B cell (primary cell): ENCODE measurements at regions not wholly inside any gene's neighbourhood (a gene's known extent, or its start where the extent isn't known, plus 50 kb on each side); places are given as distances from the start of the nearest gene placed in this dataset.

ENCODE experiments used
- ATAC-seq: fragments of 200-7000 bp; cut with Tn5 transposase; one replicate; pipeline ENCODE4 v1.10.0; 2021; ENCODE audit warnings: low read depth, mild to moderate bottlenecking, moderate number of reproducible peaks, moderate library complexity
- CTCF ChIA-PET: fragments of 350-600 bp; sonication (Branson Sonifier 250); formaldehyde crosslinking; loops from one replicate; lab custom pipeline; 2021; ENCODE audit warnings: antibody characterized with exemption, inconsistent platforms; lab: Charles Lee
- POLR2A ChIA-PET: fragments of 350-600 bp; sonication (Branson Sonifier 250); formaldehyde crosslinking; loops from one replicate; lab custom pipeline; 2021; ENCODE audit warnings: antibody characterized with exemption; lab: Charles Lee
- DNase-seq: peaks from one replicate; pipeline ENCODE4 v3.0.0; 2013
- H2AFZ ChIP-seq: 2 replicates; pipeline ENCODE4 v1.6.1; 2012; ENCODE audit warnings: mild to moderate bottlenecking, low read depth, low read length; ENCODE audit not compliant: insufficient read depth, poor library complexity, severe bottlenecking
- H3K27ac ChIP-seq, 2 donors: 1 replicate in 1 of 2; 2 replicates in 1 of 2; pipeline ENCODE4 v1.5.1; 2012 to 2013; ENCODE audit warnings: low read length in 2 of 2, mild to moderate bottlenecking in 2 of 2, moderate library complexity in 1 of 2
- H3K27me3 ChIP-seq, 4 experiments: fragments of 200-600 bp in 1 of 4; sonication (generic) in 1 of 4; replicated peaks in 1 of 4; 1 replicate in 2 of 4; 2 replicates in 2 of 4; pipeline versions ENCODE4 v1.6.1 to v1.7.0; 2013 to 2016; ENCODE audit warnings: low read length in 3 of 4, mild to moderate bottlenecking in 2 of 4, mixed read lengths in 1 of 4, moderate library complexity in 1 of 4; ENCODE audit not compliant: insufficient read depth in 4 of 4, control insufficient read depth in 3 of 4; ENCODE audit errors: control extremely low read depth in 1 of 4
- H3K36me3 ChIP-seq, 2 experiments: replicated peaks in 1 of 2; 1 replicate in 1 of 2; 2 replicates in 1 of 2; pipeline versions ENCODE4 v1.6.1 to v1.7.1; 2013; ENCODE audit warnings: low read length in 1 of 2; ENCODE audit not compliant: insufficient read depth in 2 of 2, control insufficient read depth in 1 of 2; ENCODE audit errors: control extremely low read depth in 1 of 2, extremely low read depth in 1 of 2
- H3K4me1 ChIP-seq, 2 donors: fragments of 200-600 bp in 1 of 2; sonication (generic) in 1 of 2; 1 replicate in 1 of 2; 2 replicates in 1 of 2; pipeline versions ENCODE4 v1.5.1 to v1.6.1; 2013 to 2017; ENCODE audit warnings: low read length in 2 of 2; ENCODE audit not compliant: control insufficient read depth in 2 of 2, insufficient read depth in 2 of 2
- H3K4me2 ChIP-seq: replicated peaks from 2 replicates; pipeline ENCODE3; 2012; ENCODE audit warnings: mild to moderate bottlenecking, low read depth, low read length; ENCODE audit not compliant: poor library complexity, severe bottlenecking
- H3K4me3 ChIP-seq, 5 experiments: fragments of 200-600 bp in 1 of 5; sonication (generic) in 1 of 5; 1 replicate in 3 of 5; 2 replicates in 2 of 5; pipeline versions ENCODE4 v1.5.1 to v1.7.0; 2011 to 2016; ENCODE audit warnings: low read length in 4 of 5, mild to moderate bottlenecking in 4 of 5, low read depth in 2 of 5, control low read depth in 1 of 5, moderate library complexity in 1 of 5; ENCODE audit not compliant: insufficient read depth in 1 of 5; ENCODE audit errors: control extremely low read depth in 1 of 5, extremely low read depth in 1 of 5
- H3K79me2 ChIP-seq: fragments of 200-600 bp; sonication (generic); one replicate; pipeline ENCODE4 v1.6.0; 2016; ENCODE audit warnings: low read length; ENCODE audit not compliant: control insufficient read depth, insufficient read depth
- H3K9ac ChIP-seq: fragments of 200-600 bp; sonication (generic); 2 replicates; pipeline ENCODE4 v1.6.1; 2017; ENCODE audit warnings: mild to moderate bottlenecking, low read length, moderate library complexity
- H3K9me3 ChIP-seq, 3 donors: one replicate each; pipeline versions ENCODE4 v1.6.1 to v1.7.1; 2013; ENCODE audit warnings: low read length in 2 of 3; ENCODE audit not compliant: control insufficient read depth in 2 of 3, insufficient read depth in 1 of 3; ENCODE audit errors: control extremely low read depth in 1 of 3
- H4K20me1 ChIP-seq: 2 replicates; pipeline ENCODE4 v1.6.0; 2012; ENCODE audit warnings: mild to moderate bottlenecking, low read length; ENCODE audit not compliant: insufficient read depth, control insufficient read depth, poor library complexity, severe bottlenecking
- H3K27ac Mint-ChIP-seq: one replicate; pipeline ENCODE4 v1.8.0; 2021; ENCODE audit warnings: mixed read lengths
- H3K27me3 Mint-ChIP-seq: one replicate; pipeline ENCODE4 v1.8.0; 2021; ENCODE audit warnings: mixed read lengths
- H3K4me1 Mint-ChIP-seq: one replicate; pipeline ENCODE4 v1.8.0; 2021; ENCODE audit warnings: mixed read lengths
- H3K4me3 Mint-ChIP-seq: one replicate; pipeline ENCODE4 v1.8.0; 2021; ENCODE audit warnings: mixed read lengths
- H3K9me3 Mint-ChIP-seq: one replicate; pipeline ENCODE4 v1.8.0; 2022; ENCODE audit warnings: mixed read lengths; ENCODE audit not compliant: insufficient read depth
- CTCF ChIP-seq: fragments of 200-600 bp; IDR thresholded peaks from one replicate; pipeline ENCODE4 v1.8.0; 2022; ENCODE audit warnings: antibody characterized with exemption, mild to moderate bottlenecking
- EZH2 ChIP-seq: IDR thresholded peaks from 2 replicates; pipeline ENCODE4 v1.6.1; 2012; ENCODE audit warnings: borderline replicate concordance, low read depth, mild to moderate bottlenecking, moderate library complexity, low read length; ENCODE audit not compliant: insufficient read depth, poor library complexity, severe bottlenecking
- WGBS: methylation state at CpG from one replicate; pipeline ENCODE4 v1.1.5; 2013; ENCODE audit warnings: missing lambda C conversion rate; ENCODE audit not compliant: insufficient coverage; 5-methylcytosine and 5-hydroxymethylcytosine counted together
- intact Hi-C: fragments of 100-400 bp; cut with micrococcal nuclease; formaldehyde crosslinking; loops from one replicate; pipeline ENCODE4 v1.10.0; 2022

GRCh38 chr11:104759464-104759863 lies 138.8 kb downstream of the CASP12 start:
- intact Hi-C loops, result no loop called here
- no CpG with 5 or more reads among the region's 1 CpG for WGBS
- ATAC-seq (no peak), DNase-seq (no peak)
- peaks cover 0 to 9% (median 7%) of the 10 kb centered on the region in 3 donors for H3K9me3 ChIP-seq
- Mint-ChIP-seq H3K27ac (no peak overlapping the region), H3K27me3 (no peaks in the 10 kb centered on the region), H3K4me1 (peaks cover 7% of the 10 kb centered on the region), H3K9me3 (peaks cover 12% of the 10 kb centered on the region), H3K4me3 (no peak overlapping the region)
- H2AFZ ChIP-seq, result no peak overlapping the region
- H3K4me3 ChIP-seq, result no peak overlapping the region
- no peaks in the 10 kb centered on the region for H3K36me3 ChIP-seq
- no peaks in the 10 kb centered on the region for H4K20me1 ChIP-seq
- H3K27me3 ChIP-seq, result no peaks in the 10 kb centered on the region
- peaks cover 0 to 8% of the 10 kb centered on the region in 2 donors for H3K4me1 ChIP-seq
- ChIA-PET CTCF (no interaction called here), POLR2A (no interaction called here)
- no peak overlapping the region for H3K9ac ChIP-seq
- H3K79me2 ChIP-seq, result no peaks in the 10 kb centered on the region
- no peak overlapping the region for H3K4me2 ChIP-seq
- no peak overlapping the region for H3K27ac ChIP-seq
- TF ChIP-seq EZH2, result no peak
- TF ChIP-seq CTCF, result no peak

GRCh38 chr11:104738918-104739317 lies 159.3 kb downstream of the CASP12 start:
- H3K9me3 ChIP-seq, result no peaks in the 10 kb centered on the region
- Mint-ChIP-seq H3K27ac (no peak overlapping the region), H3K4me1 (peaks cover 6% of the 10 kb centered on the region), H3K4me3 (no peak overlapping the region), H3K9me3 (no peaks in the 10 kb centered on the region), H3K27me3 (no peaks in the 10 kb centered on the region)
- POLR2A ChIA-PET, result no interaction called here
- WGBS, result 93% methylated on average over 3 of the region's 3 CpGs
- TF ChIP-seq CTCF (no peak), EZH2 (no peak)
- no peaks in the 10 kb centered on the region for H4K20me1 ChIP-seq
- H3K9ac ChIP-seq, result no peak overlapping the region
- CTCF ChIA-PET, result no interaction called here
- DNase-seq (no peak), ATAC-seq (no peak)
- no peaks in the 10 kb centered on the region for H3K36me3 ChIP-seq
- no peaks in the 10 kb centered on the region for H3K4me1 ChIP-seq
- H3K79me2 ChIP-seq, result no peaks in the 10 kb centered on the region
- H3K27ac ChIP-seq, result no peak overlapping the region
- no peak overlapping the region for H2AFZ ChIP-seq
- H3K4me2 ChIP-seq, result no peak overlapping the region
- no peak overlapping the region for H3K4me3 ChIP-seq
- intact Hi-C loops, result no loop called here
- no peaks in the 10 kb centered on the region for H3K27me3 ChIP-seq
